HEK293T (cell line): ENCODE measurements at regions not wholly inside any gene's neighbourhood (a gene's known extent, or its start where the extent isn't known, plus 50 kb on each side); places are given as distances from the start of the nearest gene placed in this dataset.

Experiments used
- CTCF ChIA-PET: fragments of 350-600 bp; formaldehyde crosslinking; extraction: SDS; loops from one replicate; lab custom pipeline; 2021; ENCODE audit warnings: antibody characterized with exemption, inconsistent platforms; lab: Yijun Ruan, JAX
- POLR2A ChIA-PET: fragments of 350-600 bp; formaldehyde crosslinking; extraction: SDS; loops from one replicate; lab custom pipeline; 2020; ENCODE audit warnings: antibody characterized with exemption, inconsistent platforms; lab: Yijun Ruan, JAX
- DNase-seq: peaks from one replicate; pipeline ENCODE4 v3.0.0; 2012; ENCODE audit warnings: mixed read lengths; ENCODE audit errors: extremely low spot score
- ARNT ChIP-seq: fragments of 450-650 bp; IDR thresholded peaks from 2 replicates; pipeline ENCODE4 v1.6.1; 2017; ENCODE audit warnings: mild to moderate bottlenecking
- BHLHE40 ChIP-seq: fragments of 450-650 bp; IDR thresholded peaks from 2 replicates; pipeline ENCODE4 v1.6.1; 2016; ENCODE audit warnings: mild to moderate bottlenecking, moderate library complexity, borderline replicate concordance
- CTBP1 ChIP-seq: fragments of 450-650 bp; IDR thresholded peaks from 2 replicates; pipeline ENCODE4 v1.6.1; 2016; ENCODE audit warnings: borderline replicate concordance
- ELF4 ChIP-seq: fragments of 450-650 bp; IDR thresholded peaks from 2 replicates; pipeline ENCODE4 v1.6.1; 2017; ENCODE audit warnings: antibody characterized with exemption
- FOXA1 ChIP-seq: fragments of 450-650 bp; IDR thresholded peaks from 2 replicates; pipeline ENCODE4 v1.6.1; 2016; ENCODE audit warnings: mild to moderate bottlenecking
- FOXK2 ChIP-seq: fragments of 450-650 bp; IDR thresholded peaks from 2 replicates; pipeline ENCODE4 v1.6.1; 2016; ENCODE audit warnings: mild to moderate bottlenecking
- FOXM1 ChIP-seq: fragments of 450-650 bp; IDR thresholded peaks from 2 replicates; pipeline ENCODE4 v1.6.1; 2017; ENCODE audit warnings: mild to moderate bottlenecking, borderline replicate concordance
- HDGF ChIP-seq: fragments of 450-650 bp; IDR thresholded peaks from 2 replicates; pipeline ENCODE4 v1.6.1; 2017; ENCODE audit warnings: antibody characterized with exemption, borderline replicate concordance
- L3MBTL2 ChIP-seq: fragments of 450-650 bp; conservative IDR thresholded peaks from 2 replicates; pipeline ENCODE4 v1.6.1; 2016; ENCODE audit warnings: mild to moderate bottlenecking
- LEF1 ChIP-seq: fragments of 450-650 bp; IDR thresholded peaks from 2 replicates; pipeline ENCODE4 v1.6.1; 2017; ENCODE audit warnings: mild to moderate bottlenecking, borderline replicate concordance
- NFRKB ChIP-seq: fragments of 450-650 bp; IDR thresholded peaks from 2 replicates; pipeline ENCODE4 v1.6.1; 2016; ENCODE audit warnings: mild to moderate bottlenecking, moderate library complexity
- PKNOX1 ChIP-seq: fragments of 450-650 bp; IDR thresholded peaks from 2 replicates; pipeline ENCODE4 v1.6.1; 2016
- SP1 ChIP-seq: fragments of 450-650 bp; IDR thresholded peaks from 2 replicates; pipeline ENCODE4 v1.6.1; 2017
- SUZ12 ChIP-seq: fragments of 450-650 bp; IDR thresholded peaks from 2 replicates; pipeline ENCODE4 v1.6.1; 2016; ENCODE audit warnings: mild to moderate bottlenecking
- TARDBP ChIP-seq: fragments of 450-650 bp; IDR thresholded peaks from 2 replicates; pipeline ENCODE4 v1.6.1; 2016
- ZNF384 ChIP-seq: fragments of 450-650 bp; IDR thresholded peaks from 2 replicates; pipeline ENCODE4 v1.6.1; 2016

GRCh38 chr5:166027582-166027981 is 2263.9 kb upstream of the WWC1 start:
- ChIA-PET POLR2A (no interaction called here), CTCF (no interaction called here)
- DNase-seq, result no peak
- TF ChIP-seq ARNT, result no peak
- TF ChIP-seq FOXK2, result no peak
- no peak for TF ChIP-seq CTBP1
- TF ChIP-seq FOXM1, result no peak
- no peak for TF ChIP-seq SUZ12
- no peak for TF ChIP-seq PKNOX1
- TF ChIP-seq TARDBP, result no peak
- no peak for TF ChIP-seq FOXA1
- no peak for TF ChIP-seq ELF4
- TF ChIP-seq BHLHE40, result no peak
- TF ChIP-seq LEF1, result no peak
- TF ChIP-seq ZNF384, result no peak
- no peak for TF ChIP-seq SP1

- POLR2A ChIA-PET, result no interaction called here
- no peak for DNase-seq
- CTCF ChIA-PET, result no interaction called here
- TF ChIP-seq CTBP1 (no peak), BHLHE40 (no peak), FOXM1 (no peak), LEF1 (no peak), ZNF384 (no peak), TARDBP (no peak), SP1 (no peak)
Observed at GRCh38 chr5:166031926-166032325, 2259.5 kb upstream of the WWC1 start.

- ChIA-PET CTCF (no interaction called here), POLR2A (no interaction called here)
- TF ChIP-seq ZNF384 (no peak), PKNOX1 (no peak), ELF4 (no peak), LEF1 (no peak), FOXM1 (no peak), BHLHE40 (no peak), TARDBP (no peak), SUZ12 (no peak), L3MBTL2 (no peak), HDGF (no peak), NFRKB (no peak), ARNT (no peak)
- DNase-seq, result no peak
Observed at GRCh38 chr5:166032601-166033000, 2258.8 kb upstream of the WWC1 start.

- CTCF ChIA-PET, result no interaction called here
- POLR2A ChIA-PET, result no interaction called here
- DNase-seq, result no peak
- no peak for TF ChIP-seq ARNT
Observed at GRCh38 chr5:166045961-166046360, 2245.5 kb upstream of the WWC1 start.

GRCh38 chr5:166046956-166047355 is 2244.5 kb upstream of the WWC1 start:
- DNase-seq, result no peak
- TF ChIP-seq SUZ12 (no peak), BHLHE40 (no peak), HDGF (no peak), LEF1 (no peak), FOXA1 (no peak), PKNOX1 (no peak), ZNF384 (no peak), TARDBP (no peak), FOXK2 (no peak), L3MBTL2 (no peak), ARNT (no peak), SP1 (no peak), ELF4 (no peak), CTBP1 (no peak), FOXM1 (no peak), NFRKB (no peak)
- POLR2A ChIA-PET, result no interaction called here

GRCh38 chr5:166050531-166050930 is 2240.9 kb upstream of the WWC1 start:
- no peak for DNase-seq
- ChIA-PET CTCF (no interaction called here), POLR2A (no interaction called here)
- no peak for TF ChIP-seq ARNT
- no peak for TF ChIP-seq FOXM1
- no peak for TF ChIP-seq PKNOX1
- TF ChIP-seq HDGF, result no peak
- no peak for TF ChIP-seq L3MBTL2
- no peak for TF ChIP-seq ZNF384
- TF ChIP-seq NFRKB, result no peak
- no peak for TF ChIP-seq SP1
- no peak for TF ChIP-seq SUZ12
- TF ChIP-seq LEF1, result no peak
- no peak for TF ChIP-seq BHLHE40
- TF ChIP-seq FOXA1, result no peak
- TF ChIP-seq TARDBP, result no peak
- TF ChIP-seq FOXK2, result no peak
- no peak for TF ChIP-seq CTBP1

More at GRCh38 chr5:166046956-166047355, 2244.5 kb upstream of the WWC1 start:
- CTCF ChIA-PET, result no interaction called here
